H9 (cell line): ENCODE measurements at regions not wholly inside any gene's neighbourhood (a gene's known extent, or its start where the extent isn't known, plus 50 kb on each side); places are given as distances from the start of the nearest gene placed in this dataset.

ENCODE experiments used
- DNase-seq: peaks from one replicate; pipeline ENCODE4 v3.0.0-alpha.2; 2017
- H2AFZ ChIP-seq: one replicate; pipeline ENCODE4 v1.6.1; 2013; ENCODE audit warnings: mild to moderate bottlenecking, low read length, control low read depth, moderate library complexity
- H2AK5ac ChIP-seq: 2 replicates; pipeline ENCODE4 v1.6.1; 2013; ENCODE audit warnings: low read length, control low read depth, mixed read lengths; ENCODE audit not compliant: insufficient read length
- H2BK120ac ChIP-seq: one replicate; pipeline ENCODE4 v1.6.1; 2013; ENCODE audit warnings: low read depth, mild to moderate bottlenecking, low read length, control low read depth, inconsistent platforms; ENCODE audit not compliant: poor library complexity, severe bottlenecking
- H2BK12ac ChIP-seq: 2 replicates; pipeline ENCODE4 v1.6.1; 2013; ENCODE audit warnings: low read length, control low read depth, mixed read lengths, low read depth; ENCODE audit not compliant: insufficient read length
- H2BK15ac ChIP-seq: 2 replicates; pipeline ENCODE4 v1.6.1; 2013; ENCODE audit warnings: low read depth, low read length, control low read depth
- H2BK20ac ChIP-seq: one replicate; pipeline ENCODE4 v1.6.1; 2013; ENCODE audit warnings: low read depth, mild to moderate bottlenecking, low read length, control low read depth, inconsistent platforms; ENCODE audit not compliant: poor library complexity, severe bottlenecking
- H2BK5ac ChIP-seq: 2 replicates; pipeline ENCODE4 v1.6.1; 2013; ENCODE audit warnings: low read length, control low read depth, mixed read lengths; ENCODE audit not compliant: insufficient read length
- H3K14ac ChIP-seq: 2 replicates; pipeline ENCODE4 v1.6.1; 2013; ENCODE audit warnings: low read length, control low read depth; ENCODE audit not compliant: insufficient read depth
- H3K18ac ChIP-seq: 2 replicates; pipeline ENCODE4 v1.6.1; 2013; ENCODE audit warnings: low read depth, mild to moderate bottlenecking, mixed read lengths, low read length, control low read depth; ENCODE audit not compliant: insufficient read length
- H3K23ac ChIP-seq: 2 replicates; pipeline ENCODE4 v1.6.1; 2013; ENCODE audit warnings: low read length, control low read depth, mixed read lengths, low read depth; ENCODE audit not compliant: insufficient read length
- H3K23me2 ChIP-seq: 2 replicates; pipeline ENCODE4 v1.6.1; 2013; ENCODE audit warnings: low read depth, mild to moderate bottlenecking, mixed read lengths, low read length, control low read depth; ENCODE audit not compliant: insufficient read length, poor library complexity, severe bottlenecking
- H3K27ac ChIP-seq: 2 replicates; pipeline ENCODE4 v1.5.1; 2013; ENCODE audit warnings: low read length, control low read depth, mixed read lengths, low read depth; ENCODE audit not compliant: insufficient read length
- H3K27me3 ChIP-seq: 2 replicates; pipeline ENCODE4 v1.6.1; 2013; ENCODE audit warnings: low read length, control low read depth, inconsistent platforms; ENCODE audit not compliant: insufficient read depth
- H3K4ac ChIP-seq: 2 replicates; pipeline ENCODE4 v1.6.1; 2013; ENCODE audit warnings: low read depth, mild to moderate bottlenecking, control low read depth, inconsistent platforms, low read length, moderate library complexity
- H3K4me1 ChIP-seq: 2 replicates; pipeline ENCODE4 v1.6.1; 2013; ENCODE audit warnings: low read length, control low read depth, inconsistent platforms; ENCODE audit not compliant: insufficient read depth
- H3K4me2 ChIP-seq: 2 replicates; pipeline ENCODE4 v1.6.1; 2013; ENCODE audit warnings: low read length, control low read depth, mixed read lengths; ENCODE audit not compliant: insufficient read length, insufficient read depth
- H3K56ac ChIP-seq: 2 replicates; pipeline ENCODE4 v1.6.1; 2013; ENCODE audit warnings: low read depth, mild to moderate bottlenecking, mixed read lengths, low read length, control low read depth; ENCODE audit not compliant: insufficient read length
- H3K79me1 ChIP-seq: 2 replicates; pipeline ENCODE4 v1.6.1; 2013; ENCODE audit warnings: low read depth, mild to moderate bottlenecking, moderate library complexity, low read length, control low read depth, inconsistent platforms; ENCODE audit not compliant: insufficient read depth, poor library complexity, severe bottlenecking
- H3K79me2 ChIP-seq: 2 replicates; pipeline ENCODE4 v1.6.1; 2013; ENCODE audit warnings: low read length, control low read depth, inconsistent platforms; ENCODE audit not compliant: insufficient read depth
- H3K9ac ChIP-seq: 2 replicates; pipeline ENCODE4 v1.6.1; 2013; ENCODE audit warnings: low read length, control low read depth, mixed read lengths; ENCODE audit not compliant: insufficient read length; ENCODE audit errors: extremely low read depth
- H3K9me3 ChIP-seq: one replicate; pipeline ENCODE4 v1.6.1; 2013; ENCODE audit warnings: low read depth, low read length, inconsistent platforms; ENCODE audit not compliant: control insufficient read depth
- H3T11ph ChIP-seq: one replicate; pipeline ENCODE4 v1.6.1; 2013; ENCODE audit warnings: mild to moderate bottlenecking, low read length, control low read depth, inconsistent platforms
- H4K20me1 ChIP-seq: one replicate; pipeline ENCODE4 v1.6.1; 2013; ENCODE audit not compliant: control insufficient read depth, insufficient read length, insufficient read depth
- H4K5ac ChIP-seq: 2 replicates; pipeline ENCODE4 v1.6.1; 2013; ENCODE audit warnings: low read depth, mild to moderate bottlenecking, mixed read lengths, low read length, control low read depth; ENCODE audit not compliant: insufficient read length
- H4K8ac ChIP-seq: replicated peaks from 2 replicates; pipeline ENCODE4 v1.6.1; 2013; ENCODE audit warnings: low read length, control low read depth, mixed read lengths, low read depth; ENCODE audit not compliant: insufficient read length
- H4K91ac ChIP-seq: 2 replicates; pipeline ENCODE4 v1.6.1; 2013; ENCODE audit warnings: low read depth, mild to moderate bottlenecking, moderate library complexity, mixed read lengths, low read length, control low read depth; ENCODE audit not compliant: insufficient read length
- H3K27ac Mint-ChIP-seq, 3 experiments: 2 replicates in 2 of 3; 3 replicates in 1 of 3; pipeline ENCODE4 v1.8.0; 2020 to 2021; ENCODE audit warnings: mixed read lengths in 3 of 3, mild to moderate bottlenecking in 1 of 3, moderate library complexity in 1 of 3
- H3K27me3 Mint-ChIP-seq: 2 replicates; pipeline ENCODE4 v1.8.0; 2021; ENCODE audit warnings: low read depth, mild to moderate bottlenecking, moderate library complexity, mixed read lengths
- H3K36me3 Mint-ChIP-seq, 3 experiments: 2 replicates in 2 of 3; 3 replicates in 1 of 3; pipeline ENCODE4 v1.8.0; 2020 to 2021; ENCODE audit warnings: low read depth in 3 of 3, mixed read lengths in 3 of 3; ENCODE audit not compliant: insufficient read depth in 1 of 3
- H3K4me1 Mint-ChIP-seq, 2 experiments: 2 replicates each; pipeline ENCODE4 v1.8.0; 2020; ENCODE audit warnings: mixed read lengths in 2 of 2
- H3K4me3 Mint-ChIP-seq, 2 experiments: 2 replicates in 1 of 2; 3 replicates in 1 of 2; pipeline ENCODE4 v1.8.0; 2020 to 2021; ENCODE audit warnings: mild to moderate bottlenecking in 2 of 2, mixed read lengths in 2 of 2, moderate library complexity in 1 of 2
- H3K9me3 Mint-ChIP-seq, 2 experiments: 2 replicates in 1 of 2; 3 replicates in 1 of 2; pipeline ENCODE4 v1.8.0; 2020; ENCODE audit warnings: mild to moderate bottlenecking in 2 of 2, mixed read lengths in 2 of 2, moderate library complexity in 1 of 2
- WGBS: extraction: QIAGEN DNeasy Blood & Tissue Kit; methylation state at CpG from one replicate; pipeline ENCODE4 v1.1.7; 2013; ENCODE audit warnings: missing lambda C conversion rate, low lambda C conversion rate, mixed read lengths; ENCODE audit not compliant: insufficient read length; ENCODE audit errors: extremely low coverage; 5-methylcytosine and 5-hydroxymethylcytosine counted together
- TF ChIP-seq, protein P1 (sequence below): fragments of 200-600 bp; sonication (generic); conservative IDR thresholded peaks from 3 replicates; pipeline ENCODE4 v1.8.0; 2021; ENCODE audit warnings: antibody characterized with exemption, mild to moderate bottlenecking

DNA sequence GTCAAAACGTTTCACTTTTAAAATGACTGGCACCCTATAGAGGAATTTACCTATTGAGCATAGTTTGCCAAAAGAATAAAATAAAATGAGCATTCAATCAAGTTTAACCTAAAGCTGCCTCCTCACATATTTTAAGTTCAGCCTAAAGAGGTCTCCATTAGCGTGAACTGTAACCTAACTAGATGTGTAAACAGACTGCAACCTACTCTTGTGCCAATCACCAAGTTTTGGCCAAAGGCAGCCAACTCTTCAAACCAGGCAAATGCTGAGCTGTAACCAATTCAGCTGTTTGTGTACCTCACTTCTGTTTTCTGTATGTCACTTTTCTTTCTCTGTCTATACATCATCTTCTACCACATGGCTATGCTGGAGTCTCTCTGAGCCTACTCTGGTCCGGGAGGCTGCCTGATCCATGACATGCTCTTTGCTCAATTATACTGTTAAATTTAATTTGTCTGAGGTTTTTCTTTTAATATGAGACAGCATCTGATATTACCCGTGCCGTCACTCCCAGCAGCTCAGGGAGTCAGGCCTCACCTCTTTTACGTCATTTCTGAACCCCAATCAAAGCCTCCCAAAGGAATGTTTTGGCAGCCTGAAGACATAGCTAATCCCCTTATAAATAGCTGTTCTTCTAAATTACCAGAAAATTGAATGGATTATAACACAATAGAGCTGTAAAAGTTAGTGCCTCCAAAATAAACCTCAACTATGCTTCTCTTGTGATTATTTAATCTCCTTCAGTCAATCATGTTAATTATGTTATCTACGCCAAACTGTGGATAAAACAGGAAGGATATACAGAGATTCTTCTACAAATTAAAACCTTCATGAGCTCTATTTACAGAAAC, 81.0 kb upstream of the NR5A2 start:
- Histone ChIP-seq H4K91ac (no peak overlapping the region), H2AFZ (no peak overlapping the region), H3T11ph (no peak overlapping the region), H2BK15ac (no peak overlapping the region), H4K5ac (no peak overlapping the region), H3K4me1 (no peaks in the 10 kb centered on the region), H3K23me2 (no peaks in the 10 kb centered on the region), H3K56ac (no peak overlapping the region), H3K27ac (no peak overlapping the region), H3K79me1 (no peaks in the 10 kb centered on the region), H2BK20ac (no peak overlapping the region), H4K20me1 (no peaks in the 10 kb centered on the region), H2BK5ac (no peak overlapping the region), H2BK12ac (no peak overlapping the region), H3K9ac (no peak overlapping the region), H2BK120ac (no peak overlapping the region), H3K9me3 (no peaks in the 10 kb centered on the region), H3K18ac (no peak overlapping the region), H4K8ac (no peak overlapping the region), H3K27me3 (no peaks in the 10 kb centered on the region), H2AK5ac (no peak overlapping the region), H3K4me2 (no peak overlapping the region), H3K14ac (no peak overlapping the region), H3K79me2 (no peaks in the 10 kb centered on the region), H3K4ac (no peak overlapping the region), H3K23ac (no peak overlapping the region)
- TF ChIP-seq, protein P1, sequence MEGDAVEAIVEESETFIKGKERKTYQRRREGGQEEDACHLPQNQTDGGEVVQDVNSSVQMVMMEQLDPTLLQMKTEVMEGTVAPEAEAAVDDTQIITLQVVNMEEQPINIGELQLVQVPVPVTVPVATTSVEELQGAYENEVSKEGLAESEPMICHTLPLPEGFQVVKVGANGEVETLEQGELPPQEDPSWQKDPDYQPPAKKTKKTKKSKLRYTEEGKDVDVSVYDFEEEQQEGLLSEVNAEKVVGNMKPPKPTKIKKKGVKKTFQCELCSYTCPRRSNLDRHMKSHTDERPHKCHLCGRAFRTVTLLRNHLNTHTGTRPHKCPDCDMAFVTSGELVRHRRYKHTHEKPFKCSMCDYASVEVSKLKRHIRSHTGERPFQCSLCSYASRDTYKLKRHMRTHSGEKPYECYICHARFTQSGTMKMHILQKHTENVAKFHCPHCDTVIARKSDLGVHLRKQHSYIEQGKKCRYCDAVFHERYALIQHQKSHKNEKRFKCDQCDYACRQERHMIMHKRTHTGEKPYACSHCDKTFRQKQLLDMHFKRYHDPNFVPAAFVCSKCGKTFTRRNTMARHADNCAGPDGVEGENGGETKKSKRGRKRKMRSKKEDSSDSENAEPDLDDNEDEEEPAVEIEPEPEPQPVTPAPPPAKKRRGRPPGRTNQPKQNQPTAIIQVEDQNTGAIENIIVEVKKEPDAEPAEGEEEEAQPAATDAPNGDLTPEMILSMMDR = no peak
- DNase-seq = no peak
- Mint-ChIP-seq H3K27me3 (no peaks in the 10 kb centered on the region), H3K4me3 (no peak overlapping the region), H3K4me1 (peaks cover 0 to 7% of the 10 kb centered on the region in 2 experiments; a peak in 1 of 4 replicates), H3K9me3 (no peaks in the 10 kb centered on the region), H3K27ac (no peak overlapping the region), H3K36me3 (no peaks in the 10 kb centered on the region)
- no CpG with 5 or more reads among the region's 7 CpGs for WGBS
